ENCODE measurements at regions not wholly inside any gene's neighbourhood (a gene's known extent, or its start where the extent isn't known, plus 50 kb on each side); places are given as distances from the start of the nearest gene placed in this dataset.

- intact Hi-C loops (cut with micrococcal nuclease; ENCODE audit: unreplicated experiment): no loop called here
- BruUV-seq (replicated peaks): no TSS peak
Measured at GRCh38 chrX:122184791-122185190, 999.3 kb upstream of the GRIA3 start.

DNA sequence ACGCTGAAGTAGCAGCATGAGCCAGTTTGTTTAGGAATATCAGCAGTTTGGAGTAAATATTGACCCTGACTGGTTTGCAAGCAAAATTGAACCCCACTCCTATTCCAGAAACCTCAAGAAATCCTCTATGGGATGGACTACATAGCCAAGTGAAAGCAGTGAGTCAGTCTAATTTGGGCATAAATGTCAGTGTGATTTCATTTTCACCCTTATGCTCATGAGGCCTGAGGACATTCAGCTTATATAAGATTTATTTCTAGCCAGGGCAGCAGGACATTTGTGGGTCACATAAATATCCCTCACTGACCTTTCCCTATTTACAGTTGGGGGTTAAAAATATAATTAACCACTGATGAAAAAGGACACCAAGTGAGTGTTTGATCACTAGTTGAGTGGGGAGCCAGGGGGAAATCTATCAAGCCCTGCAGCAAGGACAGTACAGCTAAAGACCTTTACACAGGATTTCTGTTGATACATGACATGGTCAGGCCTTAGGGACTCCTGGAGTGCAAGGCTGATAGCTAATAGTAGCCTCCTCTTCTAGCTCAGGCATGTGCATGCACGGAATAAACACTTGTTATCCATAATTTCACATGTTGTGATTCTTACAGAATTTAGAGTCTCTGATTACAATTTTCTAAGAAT is 996.9 kb upstream of the GRIA3 start:
- Mint-ChIP-seq H3K27ac (ENCODE audit: unreplicated experiment) (no peak overlapping the region), H3K4me1 (ENCODE audit: low read depth, unreplicated experiment) (no peaks in the 10 kb centered on the region), H3K4me3 (ENCODE audit: low read depth, unreplicated experiment) (no peak overlapping the region), H3K27me3 (ENCODE audit: unreplicated experiment) (no peaks in the 10 kb centered on the region), H3K36me3 (ENCODE audit: insufficient read depth, unreplicated experiment) (no peaks in the 10 kb centered on the region), H3K9me3 (ENCODE audit: low read depth, unreplicated experiment) (peaks cover 9% of the 10 kb centered on the region)
- intact Hi-C loops (cut with micrococcal nuclease; ENCODE audit: unreplicated experiment): no loop called here
- no peak for DNase-seq
- CTCF ChIA-PET: no interaction called here
- TF ChIP-seq, protein P1, sequence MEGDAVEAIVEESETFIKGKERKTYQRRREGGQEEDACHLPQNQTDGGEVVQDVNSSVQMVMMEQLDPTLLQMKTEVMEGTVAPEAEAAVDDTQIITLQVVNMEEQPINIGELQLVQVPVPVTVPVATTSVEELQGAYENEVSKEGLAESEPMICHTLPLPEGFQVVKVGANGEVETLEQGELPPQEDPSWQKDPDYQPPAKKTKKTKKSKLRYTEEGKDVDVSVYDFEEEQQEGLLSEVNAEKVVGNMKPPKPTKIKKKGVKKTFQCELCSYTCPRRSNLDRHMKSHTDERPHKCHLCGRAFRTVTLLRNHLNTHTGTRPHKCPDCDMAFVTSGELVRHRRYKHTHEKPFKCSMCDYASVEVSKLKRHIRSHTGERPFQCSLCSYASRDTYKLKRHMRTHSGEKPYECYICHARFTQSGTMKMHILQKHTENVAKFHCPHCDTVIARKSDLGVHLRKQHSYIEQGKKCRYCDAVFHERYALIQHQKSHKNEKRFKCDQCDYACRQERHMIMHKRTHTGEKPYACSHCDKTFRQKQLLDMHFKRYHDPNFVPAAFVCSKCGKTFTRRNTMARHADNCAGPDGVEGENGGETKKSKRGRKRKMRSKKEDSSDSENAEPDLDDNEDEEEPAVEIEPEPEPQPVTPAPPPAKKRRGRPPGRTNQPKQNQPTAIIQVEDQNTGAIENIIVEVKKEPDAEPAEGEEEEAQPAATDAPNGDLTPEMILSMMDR (IDR thresholded peaks at IDR 0.05; ENCODE audit: unreplicated experiment): no peak
- BruUV-seq (replicated peaks): no TSS peak

More at GRCh38 chrX:122184791-122185190, 999.3 kb upstream of the GRIA3 start:
- H3K4me3 Mint-ChIP-seq (ENCODE audit: low read depth, unreplicated experiment): no peak overlapping the region
- DNase-seq: no peak
- TF ChIP-seq, protein P1 (IDR thresholded peaks at IDR 0.05; ENCODE audit: unreplicated experiment): no peak
- CTCF ChIA-PET: no interaction called here
- no peak overlapping the region for H3K27ac Mint-ChIP-seq (ENCODE audit: unreplicated experiment)
- H3K4me1 Mint-ChIP-seq (ENCODE audit: low read depth, unreplicated experiment): no peaks in the 10 kb centered on the region
- no peaks in the 10 kb centered on the region for H3K36me3 Mint-ChIP-seq (ENCODE audit: insufficient read depth, unreplicated experiment)
- H3K27me3 Mint-ChIP-seq (ENCODE audit: unreplicated experiment): no peaks in the 10 kb centered on the region
- H3K9me3 Mint-ChIP-seq (ENCODE audit: low read depth, unreplicated experiment): peaks cover 9% of the 10 kb centered on the region

DNA sequence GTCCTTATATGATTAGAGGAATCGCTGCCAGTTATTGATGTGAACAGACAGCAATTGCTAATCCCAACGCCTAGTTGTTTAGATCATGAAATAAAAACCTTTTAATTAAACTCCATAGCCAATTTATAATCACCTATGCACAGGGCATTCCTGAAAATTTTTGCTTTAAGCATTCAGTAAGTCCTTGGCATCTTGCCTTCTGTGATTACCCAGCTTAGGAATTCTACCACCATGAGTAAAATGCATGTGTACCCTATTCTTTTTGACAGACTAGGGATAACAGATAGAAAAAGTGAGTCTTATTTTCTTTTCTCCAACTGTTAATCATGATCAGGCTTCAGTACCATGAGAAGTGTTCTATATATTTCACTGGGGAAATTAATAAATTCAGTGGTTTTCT is 995.3 kb upstream of the GRIA3 start:
- H3K27ac Mint-ChIP-seq (ENCODE audit: unreplicated experiment): no peak overlapping the region
- H3K4me1 Mint-ChIP-seq (ENCODE audit: low read depth, unreplicated experiment): no peaks in the 10 kb centered on the region
- CTCF ChIA-PET: no interaction called here
- intact Hi-C loops (cut with micrococcal nuclease; ENCODE audit: unreplicated experiment): no loop called here
- no TSS peak for BruUV-seq (replicated peaks)
- no peaks in the 10 kb centered on the region for H3K27me3 Mint-ChIP-seq (ENCODE audit: unreplicated experiment)
- TF ChIP-seq, protein P1 (IDR thresholded peaks at IDR 0.05; ENCODE audit: unreplicated experiment): no peak
- no peak overlapping the region for H3K4me3 Mint-ChIP-seq (ENCODE audit: low read depth, unreplicated experiment)
- H3K9me3 Mint-ChIP-seq (ENCODE audit: low read depth, unreplicated experiment): peaks cover 6% of the 10 kb centered on the region
- DNase-seq: no peak
- H3K36me3 Mint-ChIP-seq (ENCODE audit: insufficient read depth, unreplicated experiment): no peaks in the 10 kb centered on the region

DNA sequence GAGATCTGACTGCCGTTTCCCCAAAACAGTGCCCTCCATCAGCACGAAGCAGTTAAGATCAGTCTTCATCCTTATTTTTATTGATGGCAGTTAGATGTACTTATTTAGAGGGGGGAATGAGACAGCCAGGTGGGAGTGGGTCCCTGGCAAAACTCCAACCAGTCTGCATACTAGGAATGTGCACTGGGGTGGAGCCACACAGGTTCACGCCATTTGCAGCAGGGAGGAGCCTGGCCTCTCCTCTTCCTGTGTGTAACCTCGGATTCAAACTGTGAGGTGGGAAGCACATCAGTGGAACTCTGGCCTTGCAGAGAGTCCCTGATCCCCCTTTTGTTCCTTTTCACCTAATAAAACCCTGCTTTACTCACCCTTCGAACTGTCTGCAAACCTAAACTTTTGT is 987.7 kb upstream of the GRIA3 start:
- no TSS peak for BruUV-seq (replicated peaks)
- DNase-seq: no peak
- Mint-ChIP-seq H3K27me3 (ENCODE audit: unreplicated experiment) (no peaks in the 10 kb centered on the region), H3K27ac (ENCODE audit: unreplicated experiment) (no peak overlapping the region), H3K4me1 (ENCODE audit: low read depth, unreplicated experiment) (no peaks in the 10 kb centered on the region), H3K4me3 (ENCODE audit: low read depth, unreplicated experiment) (no peak overlapping the region), H3K36me3 (ENCODE audit: insufficient read depth, unreplicated experiment) (no peaks in the 10 kb centered on the region), H3K9me3 (ENCODE audit: low read depth, unreplicated experiment) (peaks cover 8% of the 10 kb centered on the region)
- intact Hi-C loops (cut with micrococcal nuclease; ENCODE audit: unreplicated experiment): no loop called here
- TF ChIP-seq, protein P1 (IDR thresholded peaks at IDR 0.05; ENCODE audit: unreplicated experiment): no peak
- CTCF ChIA-PET: no interaction called here
